B cell (primary cell): ENCODE measurements at regions not wholly inside any gene's neighbourhood (a gene's known extent, or its start where the extent isn't known, plus 50 kb on each side); places are given as distances from the start of the nearest gene placed in this dataset.

ENCODE experiments used
- ATAC-seq: fragments of 200-7000 bp; cut with Tn5 transposase; one replicate; pipeline ENCODE4 v1.10.0; 2021; ENCODE audit warnings: low read depth, mild to moderate bottlenecking, moderate number of reproducible peaks, moderate library complexity
- CTCF ChIA-PET: fragments of 350-600 bp; sonication (Branson Sonifier 250); formaldehyde crosslinking; loops from one replicate; lab custom pipeline; 2021; ENCODE audit warnings: antibody characterized with exemption, inconsistent platforms; lab: Charles Lee
- POLR2A ChIA-PET: fragments of 350-600 bp; sonication (Branson Sonifier 250); formaldehyde crosslinking; loops from one replicate; lab custom pipeline; 2021; ENCODE audit warnings: antibody characterized with exemption; lab: Charles Lee
- DNase-seq: peaks from one replicate; pipeline ENCODE4 v3.0.0; 2013
- H2AFZ ChIP-seq: 2 replicates; pipeline ENCODE4 v1.6.1; 2012; ENCODE audit warnings: mild to moderate bottlenecking, low read depth, low read length; ENCODE audit not compliant: insufficient read depth, poor library complexity, severe bottlenecking
- H3K27ac ChIP-seq, 2 donors: 1 replicate in 1 of 2; 2 replicates in 1 of 2; pipeline ENCODE4 v1.5.1; 2012 to 2013; ENCODE audit warnings: low read length in 2 of 2, mild to moderate bottlenecking in 2 of 2, moderate library complexity in 1 of 2
- H3K27me3 ChIP-seq, 4 experiments: fragments of 200-600 bp in 1 of 4; sonication (generic) in 1 of 4; replicated peaks in 1 of 4; 1 replicate in 2 of 4; 2 replicates in 2 of 4; pipeline versions ENCODE4 v1.6.1 to v1.7.0; 2013 to 2016; ENCODE audit warnings: low read length in 3 of 4, mild to moderate bottlenecking in 2 of 4, mixed read lengths in 1 of 4, moderate library complexity in 1 of 4; ENCODE audit not compliant: insufficient read depth in 4 of 4, control insufficient read depth in 3 of 4; ENCODE audit errors: control extremely low read depth in 1 of 4
- H3K36me3 ChIP-seq, 2 experiments: replicated peaks in 1 of 2; 1 replicate in 1 of 2; 2 replicates in 1 of 2; pipeline versions ENCODE4 v1.6.1 to v1.7.1; 2013; ENCODE audit warnings: low read length in 1 of 2; ENCODE audit not compliant: insufficient read depth in 2 of 2, control insufficient read depth in 1 of 2; ENCODE audit errors: control extremely low read depth in 1 of 2, extremely low read depth in 1 of 2
- H3K4me1 ChIP-seq, 2 donors: fragments of 200-600 bp in 1 of 2; sonication (generic) in 1 of 2; 1 replicate in 1 of 2; 2 replicates in 1 of 2; pipeline versions ENCODE4 v1.5.1 to v1.6.1; 2013 to 2017; ENCODE audit warnings: low read length in 2 of 2; ENCODE audit not compliant: control insufficient read depth in 2 of 2, insufficient read depth in 2 of 2
- H3K4me2 ChIP-seq: replicated peaks from 2 replicates; pipeline ENCODE3; 2012; ENCODE audit warnings: mild to moderate bottlenecking, low read depth, low read length; ENCODE audit not compliant: poor library complexity, severe bottlenecking
- H3K4me3 ChIP-seq, 5 experiments: fragments of 200-600 bp in 1 of 5; sonication (generic) in 1 of 5; 1 replicate in 3 of 5; 2 replicates in 2 of 5; pipeline versions ENCODE4 v1.5.1 to v1.7.0; 2011 to 2016; ENCODE audit warnings: low read length in 4 of 5, mild to moderate bottlenecking in 4 of 5, low read depth in 2 of 5, control low read depth in 1 of 5, moderate library complexity in 1 of 5; ENCODE audit not compliant: insufficient read depth in 1 of 5; ENCODE audit errors: control extremely low read depth in 1 of 5, extremely low read depth in 1 of 5
- H3K79me2 ChIP-seq: fragments of 200-600 bp; sonication (generic); one replicate; pipeline ENCODE4 v1.6.0; 2016; ENCODE audit warnings: low read length; ENCODE audit not compliant: control insufficient read depth, insufficient read depth
- H3K9ac ChIP-seq: fragments of 200-600 bp; sonication (generic); 2 replicates; pipeline ENCODE4 v1.6.1; 2017; ENCODE audit warnings: mild to moderate bottlenecking, low read length, moderate library complexity
- H3K9me3 ChIP-seq, 3 donors: one replicate each; pipeline versions ENCODE4 v1.6.1 to v1.7.1; 2013; ENCODE audit warnings: low read length in 2 of 3; ENCODE audit not compliant: control insufficient read depth in 2 of 3, insufficient read depth in 1 of 3; ENCODE audit errors: control extremely low read depth in 1 of 3
- H4K20me1 ChIP-seq: 2 replicates; pipeline ENCODE4 v1.6.0; 2012; ENCODE audit warnings: mild to moderate bottlenecking, low read length; ENCODE audit not compliant: insufficient read depth, control insufficient read depth, poor library complexity, severe bottlenecking
- H3K27ac Mint-ChIP-seq: one replicate; pipeline ENCODE4 v1.8.0; 2021; ENCODE audit warnings: mixed read lengths
- H3K27me3 Mint-ChIP-seq: one replicate; pipeline ENCODE4 v1.8.0; 2021; ENCODE audit warnings: mixed read lengths
- H3K4me1 Mint-ChIP-seq: one replicate; pipeline ENCODE4 v1.8.0; 2021; ENCODE audit warnings: mixed read lengths
- H3K4me3 Mint-ChIP-seq: one replicate; pipeline ENCODE4 v1.8.0; 2021; ENCODE audit warnings: mixed read lengths
- H3K9me3 Mint-ChIP-seq: one replicate; pipeline ENCODE4 v1.8.0; 2022; ENCODE audit warnings: mixed read lengths; ENCODE audit not compliant: insufficient read depth
- CTCF ChIP-seq: fragments of 200-600 bp; IDR thresholded peaks from one replicate; pipeline ENCODE4 v1.8.0; 2022; ENCODE audit warnings: antibody characterized with exemption, mild to moderate bottlenecking
- EZH2 ChIP-seq: IDR thresholded peaks from 2 replicates; pipeline ENCODE4 v1.6.1; 2012; ENCODE audit warnings: borderline replicate concordance, low read depth, mild to moderate bottlenecking, moderate library complexity, low read length; ENCODE audit not compliant: insufficient read depth, poor library complexity, severe bottlenecking
- WGBS: methylation state at CpG from one replicate; pipeline ENCODE4 v1.1.5; 2013; ENCODE audit warnings: missing lambda C conversion rate; ENCODE audit not compliant: insufficient coverage; 5-methylcytosine and 5-hydroxymethylcytosine counted together
- intact Hi-C: fragments of 100-400 bp; cut with micrococcal nuclease; formaldehyde crosslinking; loops from one replicate; pipeline ENCODE4 v1.10.0; 2022

- H3K9ac ChIP-seq: no peak overlapping the region
- H2AFZ ChIP-seq: no peak overlapping the region
- intact Hi-C loops: no loop called here
- WGBS: 72% methylated on average over 3 of the region's 4 CpGs
- Mint-ChIP-seq H3K27me3 (peaks cover 27% of the 10 kb centered on the region), H3K9me3 (no peaks in the 10 kb centered on the region), H3K4me1 (no peaks in the 10 kb centered on the region), H3K4me3 (no peak overlapping the region), H3K27ac (no peak overlapping the region)
- no peak overlapping the region for H3K4me2 ChIP-seq
- no peak overlapping the region for H3K4me3 ChIP-seq
- peaks cover 0 to 6% (median 1%) of the 10 kb centered on the region in 4 experiments for H3K27me3 ChIP-seq
- ATAC-seq (no peak), DNase-seq (no peak)
- no peak overlapping the region for H3K27ac ChIP-seq
- no peaks in the 10 kb centered on the region for H3K4me1 ChIP-seq
- H3K9me3 ChIP-seq: peaks cover 0 to 8% (median 0%) of the 10 kb centered on the region in 3 donors
- H3K79me2 ChIP-seq: no peaks in the 10 kb centered on the region
- no peaks in the 10 kb centered on the region for H3K36me3 ChIP-seq
- TF ChIP-seq EZH2 (no peak), CTCF (no peak)
- ChIA-PET POLR2A (no interaction called here), CTCF (no interaction called here)
- H4K20me1 ChIP-seq: no peaks in the 10 kb centered on the region
Measured at GRCh38 chr20:58094698-58095097, 133.8 kb downstream of the ANKRD60 start.

GRCh38 chr20:58094160-58094559, 134.3 kb downstream of the ANKRD60 start:
- Histone ChIP-seq H2AFZ (no peak overlapping the region), H3K79me2 (no peaks in the 10 kb centered on the region), H3K4me3 (no peak overlapping the region), H3K4me1 (no peaks in the 10 kb centered on the region), H3K36me3 (no peaks in the 10 kb centered on the region), H3K9me3 (peaks cover 0 to 8% (median 0%) of the 10 kb centered on the region in 3 donors), H3K27me3 (peaks cover 0 to 6% (median 1%) of the 10 kb centered on the region in 4 experiments), H3K4me2 (no peak overlapping the region), H3K9ac (no peak overlapping the region), H4K20me1 (no peaks in the 10 kb centered on the region), H3K27ac (no peak overlapping the region)
- POLR2A ChIA-PET: no interaction called here
- WGBS: 96% methylated on average over 6 of the region's 9 CpGs
- TF ChIP-seq EZH2 (no peak), CTCF (no peak)
- Mint-ChIP-seq H3K27ac (no peak overlapping the region), H3K27me3 (peaks cover 27% of the 10 kb centered on the region), H3K4me1 (no peaks in the 10 kb centered on the region), H3K4me3 (no peak overlapping the region), H3K9me3 (no peaks in the 10 kb centered on the region)
- ATAC-seq (no peak), DNase-seq (no peak)
- CTCF ChIA-PET: no interaction called here
- intact Hi-C loops: no loop called here
